Peyer's patch (tissue), 4 donors: ENCODE measurements at regions not wholly inside any gene's neighbourhood (a gene's known extent, or its start where the extent isn't known, plus 50 kb on each side); places are given as distances from the start of the nearest gene placed in this dataset.

Source experiments
- CTCF ChIP-seq, 6 experiments: fragments of 450-650 bp in 4 of 6; fragments of 200-600 bp in 2 of 6; sonication (generic) in 1 of 6; IDR thresholded peaks; one replicate each; pipeline ENCODE4 v1.5.1; 2017 to 2019; ENCODE audit warnings: antibody characterized with exemption in 6 of 6, mild to moderate bottlenecking in 3 of 6, moderate library complexity in 1 of 6
- POLR2A ChIP-seq, 2 donors: fragments of 450-650 bp; IDR thresholded peaks; one replicate each; pipeline ENCODE4 v1.5.1; 2017; ENCODE audit warnings: antibody characterized with exemption in 2 of 2, mild to moderate bottlenecking in 2 of 2, moderate library complexity in 2 of 2

- TF ChIP-seq POLR2A (IDR thresholded peaks at IDR 0.05) (no peak), CTCF (IDR thresholded peaks at IDR 0.05) (no peak)
Measured at GRCh38 chr16:86994651-86995171, 322.5 kb downstream of the C16orf95 start.
